ENCODE measurements at regions not wholly inside any gene's neighbourhood (a gene's known extent, or its start where the extent isn't known, plus 50 kb on each side); places are given as distances from the start of the nearest gene placed in this dataset.

- TF ChIP-seq CTBP1 (IDR thresholded peaks at IDR 0.05; ENCODE audit: borderline replicate concordance) (no peak), ARNT (IDR thresholded peaks at IDR 0.05) (no peak), FOXK2 (IDR thresholded peaks at IDR 0.05) (no peak), BHLHE40 (IDR thresholded peaks at IDR 0.05; ENCODE audit: borderline replicate concordance) (no peak), ZNF384 (IDR thresholded peaks at IDR 0.05) (no peak), PKNOX1 (IDR thresholded peaks at IDR 0.05) (no peak), SP1 (IDR thresholded peaks at IDR 0.05) (no peak), FOXA1 (IDR thresholded peaks at IDR 0.05) (no peak), HDGF (IDR thresholded peaks at IDR 0.05; ENCODE audit: borderline replicate concordance) (no peak), FOXM1 (IDR thresholded peaks at IDR 0.05; ENCODE audit: borderline replicate concordance) (no peak), SUZ12 (IDR thresholded peaks at IDR 0.05) (no peak), L3MBTL2 (conservative IDR thresholded peaks at IDR 0.05) (no peak), ELF4 (IDR thresholded peaks at IDR 0.05) (no peak), TARDBP (IDR thresholded peaks at IDR 0.05) (no peak), LEF1 (IDR thresholded peaks at IDR 0.05; ENCODE audit: borderline replicate concordance) (no peak), NFRKB (IDR thresholded peaks at IDR 0.05) (no peak)
- ChIA-PET POLR2A (no interaction called here), CTCF (no interaction called here)
- no peak for DNase-seq (ENCODE audit: extremely low spot score)
Measured at GRCh38 chr14:104294983-104295680, 156.7 kb downstream of the KIF26A start.

DNA sequence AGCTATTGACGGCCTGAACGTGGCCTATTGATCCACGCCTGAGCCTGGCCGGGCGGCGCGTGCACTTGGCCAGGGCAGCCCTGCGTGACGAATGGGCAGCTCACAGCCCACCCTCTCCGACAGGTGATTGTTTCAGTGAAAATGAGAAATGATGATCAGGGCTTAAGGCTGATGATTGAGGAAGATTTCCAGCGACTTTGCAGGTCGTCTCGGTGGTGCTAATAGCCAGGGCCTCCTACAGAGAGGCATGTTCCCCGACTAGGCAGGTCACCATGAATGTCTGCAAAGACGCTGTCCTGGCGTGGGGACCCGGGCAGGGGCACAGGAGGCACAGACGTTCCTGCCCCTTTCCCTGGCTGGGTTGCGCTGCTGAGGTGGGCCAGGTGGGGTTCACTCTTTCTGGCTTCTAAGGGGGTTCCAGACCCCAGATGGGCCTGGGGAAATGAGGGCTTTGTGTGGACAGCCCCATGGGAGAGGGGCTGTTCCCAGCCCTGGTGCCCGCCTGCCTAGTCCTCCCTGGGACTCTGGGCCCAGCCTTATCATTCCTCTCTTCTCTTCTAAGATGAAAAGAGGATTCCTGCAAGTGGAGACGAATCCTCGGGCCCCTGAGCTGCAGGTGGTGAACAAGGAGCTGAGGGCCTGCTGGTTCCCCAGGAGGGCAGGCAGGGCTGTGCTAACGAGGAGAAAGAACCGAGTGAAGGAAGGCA lies 157.4 kb downstream of the KIF26A start:
- POLR2A ChIA-PET: no interaction called here
- DNase-seq (ENCODE audit: extremely low spot score): no peak
- CTCF ChIA-PET: no interaction called here
- TF ChIP-seq PKNOX1 (IDR thresholded peaks at IDR 0.05): no peak
- no peak for TF ChIP-seq TARDBP (IDR thresholded peaks at IDR 0.05)
- no peak for TF ChIP-seq ARNT (IDR thresholded peaks at IDR 0.05)
- no peak for TF ChIP-seq FOXA1 (IDR thresholded peaks at IDR 0.05)
- TF ChIP-seq SUZ12 (IDR thresholded peaks at IDR 0.05): no peak
- no peak for TF ChIP-seq FOXM1 (IDR thresholded peaks at IDR 0.05; ENCODE audit: borderline replicate concordance)
- TF ChIP-seq NFRKB (IDR thresholded peaks at IDR 0.05): no peak
- TF ChIP-seq CTBP1 (IDR thresholded peaks at IDR 0.05; ENCODE audit: borderline replicate concordance): no peak
- no peak for TF ChIP-seq L3MBTL2 (conservative IDR thresholded peaks at IDR 0.05)
- TF ChIP-seq FOXK2 (IDR thresholded peaks at IDR 0.05): no peak
- TF ChIP-seq HDGF (IDR thresholded peaks at IDR 0.05; ENCODE audit: borderline replicate concordance): no peak
- TF ChIP-seq BHLHE40 (IDR thresholded peaks at IDR 0.05; ENCODE audit: borderline replicate concordance): no peak
- no peak for TF ChIP-seq ELF4 (IDR thresholded peaks at IDR 0.05)

DNA sequence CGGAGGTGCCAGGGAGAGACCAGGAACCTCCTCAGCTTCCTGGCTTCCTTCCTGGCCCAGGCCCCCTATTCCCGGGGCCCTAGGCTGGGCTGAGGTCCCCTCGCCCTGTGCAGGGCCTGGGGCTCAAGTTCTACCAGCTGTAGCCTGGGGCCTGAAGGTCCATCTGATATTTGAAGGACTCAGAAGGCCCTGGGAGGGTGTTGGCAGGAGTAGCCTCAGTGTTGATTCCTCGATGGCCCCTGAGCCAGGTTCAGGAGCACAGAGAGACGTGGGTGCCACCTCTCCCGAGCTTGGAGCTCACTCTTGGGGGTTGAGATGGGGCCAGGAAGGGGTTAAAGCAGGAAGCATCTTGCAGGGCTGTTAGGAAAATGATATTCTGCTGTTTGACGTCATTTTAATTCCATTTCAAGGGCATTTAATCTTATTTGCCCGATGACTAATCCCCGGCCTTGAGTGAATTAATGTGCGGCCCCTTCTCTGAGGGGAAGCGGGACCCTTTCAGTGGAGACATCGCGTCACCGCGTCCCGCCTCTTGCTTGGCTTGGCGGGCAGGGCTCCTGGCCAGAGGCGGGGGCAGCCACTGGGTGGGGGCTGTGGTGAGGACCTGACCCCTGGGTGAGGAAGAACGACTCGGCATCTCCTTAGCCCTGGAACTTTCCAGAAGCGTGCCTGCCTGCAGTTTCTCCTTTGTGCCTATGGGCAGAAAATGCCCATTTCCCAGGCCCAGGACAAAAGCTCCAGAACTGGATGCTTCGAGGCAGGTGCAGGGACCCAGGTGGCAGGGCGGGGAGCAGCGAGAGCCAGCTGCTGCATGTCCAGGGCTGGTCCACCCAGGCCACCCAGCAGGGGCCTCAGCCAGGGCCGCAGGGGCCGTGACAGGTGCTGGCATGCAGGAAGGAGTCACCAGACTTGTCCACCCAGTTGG lies 158.3 kb downstream of the KIF26A start:
- ChIA-PET POLR2A (no interaction called here), CTCF (no interaction called here)
- DNase-seq (ENCODE audit: extremely low spot score): no peak
- no peak for TF ChIP-seq FOXK2 (IDR thresholded peaks at IDR 0.05)
- no peak for TF ChIP-seq LEF1 (IDR thresholded peaks at IDR 0.05; ENCODE audit: borderline replicate concordance)
- TF ChIP-seq SUZ12 (IDR thresholded peaks at IDR 0.05): no peak
- TF ChIP-seq TARDBP (IDR thresholded peaks at IDR 0.05): no peak
- no peak for TF ChIP-seq ELF4 (IDR thresholded peaks at IDR 0.05)
- TF ChIP-seq PKNOX1 (IDR thresholded peaks at IDR 0.05): no peak
- no peak for TF ChIP-seq L3MBTL2 (conservative IDR thresholded peaks at IDR 0.05)
- TF ChIP-seq SP1 (IDR thresholded peaks at IDR 0.05): no peak
- TF ChIP-seq FOXM1 (IDR thresholded peaks at IDR 0.05; ENCODE audit: borderline replicate concordance): no peak
- TF ChIP-seq ARNT (IDR thresholded peaks at IDR 0.05): no peak
- no peak for TF ChIP-seq NFRKB (IDR thresholded peaks at IDR 0.05)
- TF ChIP-seq HDGF (IDR thresholded peaks at IDR 0.05; ENCODE audit: borderline replicate concordance): no peak
- TF ChIP-seq FOXA1 (IDR thresholded peaks at IDR 0.05): no peak
- TF ChIP-seq CTBP1 (IDR thresholded peaks at IDR 0.05; ENCODE audit: borderline replicate concordance): no peak
- TF ChIP-seq BHLHE40 (IDR thresholded peaks at IDR 0.05; ENCODE audit: borderline replicate concordance): no peak
- no peak for TF ChIP-seq ZNF384 (IDR thresholded peaks at IDR 0.05)

GRCh38 chr14:104297313-104297704 lies 158.9 kb downstream of the KIF26A start:
- no peak for DNase-seq (ENCODE audit: extremely low spot score)
- ChIA-PET POLR2A (no interaction called here), CTCF (no interaction called here)
- TF ChIP-seq SP1 (IDR thresholded peaks at IDR 0.05): no peak
- TF ChIP-seq ZNF384 (IDR thresholded peaks at IDR 0.05): no peak
- no peak for TF ChIP-seq PKNOX1 (IDR thresholded peaks at IDR 0.05)
- TF ChIP-seq FOXM1 (IDR thresholded peaks at IDR 0.05; ENCODE audit: borderline replicate concordance): no peak

All from HEK293T (cell line).